HL-60 (cell line): ENCODE measurements at regions not wholly inside any gene's neighbourhood (a gene's known extent, or its start where the extent isn't known, plus 50 kb on each side); places are given as distances from the start of the nearest gene placed in this dataset.

Experiments
- GABPA ChIP-seq: IDR thresholded peaks from 2 replicates; pipeline ENCODE4 v1.6.1; 2012; ENCODE audit warnings: low read depth
- TF ChIP-seq, protein P1 (sequence below): IDR thresholded peaks from 2 replicates; pipeline ENCODE4 v1.6.1; 2012; ENCODE audit warnings: low read depth; ENCODE audit not compliant: insufficient replicate concordance
- TF ChIP-seq, protein P2 (sequence below): IDR thresholded peaks from one replicate; pipeline ENCODE4 v1.5.1; 2011; ENCODE audit warnings: low read length, control low read depth, inconsistent platforms; ENCODE audit not compliant: insufficient read depth

DNA sequence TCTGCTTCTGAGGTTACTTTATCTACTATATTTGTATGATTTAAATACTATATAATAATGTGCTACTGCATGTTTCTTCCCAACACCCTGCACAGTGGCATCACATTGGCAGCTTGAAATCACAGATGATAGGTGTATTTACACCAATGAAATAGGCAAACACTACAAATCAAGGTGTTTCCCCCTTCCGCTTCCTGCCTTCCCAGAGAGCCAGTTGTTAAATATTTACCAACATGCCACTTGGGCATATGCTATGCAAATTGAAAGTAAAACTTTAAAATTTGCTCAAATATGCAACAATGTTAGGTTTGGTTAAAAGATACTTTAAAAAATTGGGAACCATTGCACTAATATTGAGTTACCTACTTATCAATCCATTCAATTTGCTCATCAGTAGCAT, 58.2 kb upstream of the SMARCA2 start:
- TF ChIP-seq, protein P1, sequence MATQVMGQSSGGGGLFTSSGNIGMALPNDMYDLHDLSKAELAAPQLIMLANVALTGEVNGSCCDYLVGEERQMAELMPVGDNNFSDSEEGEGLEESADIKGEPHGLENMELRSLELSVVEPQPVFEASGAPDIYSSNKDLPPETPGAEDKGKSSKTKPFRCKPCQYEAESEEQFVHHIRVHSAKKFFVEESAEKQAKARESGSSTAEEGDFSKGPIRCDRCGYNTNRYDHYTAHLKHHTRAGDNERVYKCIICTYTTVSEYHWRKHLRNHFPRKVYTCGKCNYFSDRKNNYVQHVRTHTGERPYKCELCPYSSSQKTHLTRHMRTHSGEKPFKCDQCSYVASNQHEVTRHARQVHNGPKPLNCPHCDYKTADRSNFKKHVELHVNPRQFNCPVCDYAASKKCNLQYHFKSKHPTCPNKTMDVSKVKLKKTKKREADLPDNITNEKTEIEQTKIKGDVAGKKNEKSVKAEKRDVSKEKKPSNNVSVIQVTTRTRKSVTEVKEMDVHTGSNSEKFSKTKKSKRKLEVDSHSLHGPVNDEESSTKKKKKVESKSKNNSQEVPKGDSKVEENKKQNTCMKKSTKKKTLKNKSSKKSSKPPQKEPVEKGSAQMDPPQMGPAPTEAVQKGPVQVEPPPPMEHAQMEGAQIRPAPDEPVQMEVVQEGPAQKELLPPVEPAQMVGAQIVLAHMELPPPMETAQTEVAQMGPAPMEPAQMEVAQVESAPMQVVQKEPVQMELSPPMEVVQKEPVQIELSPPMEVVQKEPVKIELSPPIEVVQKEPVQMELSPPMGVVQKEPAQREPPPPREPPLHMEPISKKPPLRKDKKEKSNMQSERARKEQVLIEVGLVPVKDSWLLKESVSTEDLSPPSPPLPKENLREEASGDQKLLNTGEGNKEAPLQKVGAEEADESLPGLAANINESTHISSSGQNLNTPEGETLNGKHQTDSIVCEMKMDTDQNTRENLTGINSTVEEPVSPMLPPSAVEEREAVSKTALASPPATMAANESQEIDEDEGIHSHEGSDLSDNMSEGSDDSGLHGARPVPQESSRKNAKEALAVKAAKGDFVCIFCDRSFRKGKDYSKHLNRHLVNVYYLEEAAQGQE: no peak
- TF ChIP-seq GABPA: no peak
- TF ChIP-seq, protein P2, sequence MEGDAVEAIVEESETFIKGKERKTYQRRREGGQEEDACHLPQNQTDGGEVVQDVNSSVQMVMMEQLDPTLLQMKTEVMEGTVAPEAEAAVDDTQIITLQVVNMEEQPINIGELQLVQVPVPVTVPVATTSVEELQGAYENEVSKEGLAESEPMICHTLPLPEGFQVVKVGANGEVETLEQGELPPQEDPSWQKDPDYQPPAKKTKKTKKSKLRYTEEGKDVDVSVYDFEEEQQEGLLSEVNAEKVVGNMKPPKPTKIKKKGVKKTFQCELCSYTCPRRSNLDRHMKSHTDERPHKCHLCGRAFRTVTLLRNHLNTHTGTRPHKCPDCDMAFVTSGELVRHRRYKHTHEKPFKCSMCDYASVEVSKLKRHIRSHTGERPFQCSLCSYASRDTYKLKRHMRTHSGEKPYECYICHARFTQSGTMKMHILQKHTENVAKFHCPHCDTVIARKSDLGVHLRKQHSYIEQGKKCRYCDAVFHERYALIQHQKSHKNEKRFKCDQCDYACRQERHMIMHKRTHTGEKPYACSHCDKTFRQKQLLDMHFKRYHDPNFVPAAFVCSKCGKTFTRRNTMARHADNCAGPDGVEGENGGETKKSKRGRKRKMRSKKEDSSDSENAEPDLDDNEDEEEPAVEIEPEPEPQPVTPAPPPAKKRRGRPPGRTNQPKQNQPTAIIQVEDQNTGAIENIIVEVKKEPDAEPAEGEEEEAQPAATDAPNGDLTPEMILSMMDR: no peak
